H1 (cell line): ENCODE measurements at regions not wholly inside any gene's neighbourhood (a gene's known extent, or its start where the extent isn't known, plus 50 kb on each side); places are given as distances from the start of the nearest gene placed in this dataset.

Experiments used
- POLR2AphosphoS5 ChIP-seq: IDR thresholded peaks from 2 replicates; pipeline ENCODE4 v1.6.1; 2011; ENCODE audit warnings: low read depth, low read length
- SP1 ChIP-seq: IDR thresholded peaks from 2 replicates; pipeline ENCODE4 v1.6.1; 2011; ENCODE audit warnings: low read depth, low read length
- TAF7 ChIP-seq: optimal IDR thresholded peaks from 2 replicates; pipeline ENCODE3; 2011; ENCODE audit warnings: low read depth, mild to moderate bottlenecking, inconsistent platforms, low read length, moderate library complexity, borderline replicate concordance
- TF ChIP-seq, protein P1 (sequence below): fragments of 300-600 bp; sonication (generic); IDR thresholded peaks from 2 replicates; pipeline ENCODE4 v1.7.1; 2012; ENCODE audit warnings: low read length, moderate library complexity, mild to moderate bottlenecking, inconsistent platforms; ENCODE audit not compliant: insufficient replicate concordance

DNA sequence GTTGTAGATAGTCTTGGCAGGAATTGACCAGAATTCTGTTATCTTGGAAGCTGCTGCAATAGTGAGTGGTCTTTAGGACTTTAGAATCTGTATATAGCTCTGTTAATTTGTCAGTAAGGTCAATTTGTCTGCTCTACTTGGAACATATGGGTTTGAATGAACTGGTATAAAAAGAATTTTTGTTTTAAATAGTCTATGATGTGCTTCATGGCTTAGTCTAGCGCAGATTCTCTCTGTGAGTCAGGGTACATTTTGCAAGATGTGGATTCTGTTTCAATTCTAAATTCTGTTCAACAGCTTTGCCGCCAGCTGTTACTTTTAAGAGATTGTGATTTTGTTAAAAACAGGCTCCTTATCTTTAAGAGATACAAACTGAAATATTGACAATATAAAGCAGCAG, 135.9 kb upstream of the AGBL1 start (continued):
- TF ChIP-seq, protein P1, sequence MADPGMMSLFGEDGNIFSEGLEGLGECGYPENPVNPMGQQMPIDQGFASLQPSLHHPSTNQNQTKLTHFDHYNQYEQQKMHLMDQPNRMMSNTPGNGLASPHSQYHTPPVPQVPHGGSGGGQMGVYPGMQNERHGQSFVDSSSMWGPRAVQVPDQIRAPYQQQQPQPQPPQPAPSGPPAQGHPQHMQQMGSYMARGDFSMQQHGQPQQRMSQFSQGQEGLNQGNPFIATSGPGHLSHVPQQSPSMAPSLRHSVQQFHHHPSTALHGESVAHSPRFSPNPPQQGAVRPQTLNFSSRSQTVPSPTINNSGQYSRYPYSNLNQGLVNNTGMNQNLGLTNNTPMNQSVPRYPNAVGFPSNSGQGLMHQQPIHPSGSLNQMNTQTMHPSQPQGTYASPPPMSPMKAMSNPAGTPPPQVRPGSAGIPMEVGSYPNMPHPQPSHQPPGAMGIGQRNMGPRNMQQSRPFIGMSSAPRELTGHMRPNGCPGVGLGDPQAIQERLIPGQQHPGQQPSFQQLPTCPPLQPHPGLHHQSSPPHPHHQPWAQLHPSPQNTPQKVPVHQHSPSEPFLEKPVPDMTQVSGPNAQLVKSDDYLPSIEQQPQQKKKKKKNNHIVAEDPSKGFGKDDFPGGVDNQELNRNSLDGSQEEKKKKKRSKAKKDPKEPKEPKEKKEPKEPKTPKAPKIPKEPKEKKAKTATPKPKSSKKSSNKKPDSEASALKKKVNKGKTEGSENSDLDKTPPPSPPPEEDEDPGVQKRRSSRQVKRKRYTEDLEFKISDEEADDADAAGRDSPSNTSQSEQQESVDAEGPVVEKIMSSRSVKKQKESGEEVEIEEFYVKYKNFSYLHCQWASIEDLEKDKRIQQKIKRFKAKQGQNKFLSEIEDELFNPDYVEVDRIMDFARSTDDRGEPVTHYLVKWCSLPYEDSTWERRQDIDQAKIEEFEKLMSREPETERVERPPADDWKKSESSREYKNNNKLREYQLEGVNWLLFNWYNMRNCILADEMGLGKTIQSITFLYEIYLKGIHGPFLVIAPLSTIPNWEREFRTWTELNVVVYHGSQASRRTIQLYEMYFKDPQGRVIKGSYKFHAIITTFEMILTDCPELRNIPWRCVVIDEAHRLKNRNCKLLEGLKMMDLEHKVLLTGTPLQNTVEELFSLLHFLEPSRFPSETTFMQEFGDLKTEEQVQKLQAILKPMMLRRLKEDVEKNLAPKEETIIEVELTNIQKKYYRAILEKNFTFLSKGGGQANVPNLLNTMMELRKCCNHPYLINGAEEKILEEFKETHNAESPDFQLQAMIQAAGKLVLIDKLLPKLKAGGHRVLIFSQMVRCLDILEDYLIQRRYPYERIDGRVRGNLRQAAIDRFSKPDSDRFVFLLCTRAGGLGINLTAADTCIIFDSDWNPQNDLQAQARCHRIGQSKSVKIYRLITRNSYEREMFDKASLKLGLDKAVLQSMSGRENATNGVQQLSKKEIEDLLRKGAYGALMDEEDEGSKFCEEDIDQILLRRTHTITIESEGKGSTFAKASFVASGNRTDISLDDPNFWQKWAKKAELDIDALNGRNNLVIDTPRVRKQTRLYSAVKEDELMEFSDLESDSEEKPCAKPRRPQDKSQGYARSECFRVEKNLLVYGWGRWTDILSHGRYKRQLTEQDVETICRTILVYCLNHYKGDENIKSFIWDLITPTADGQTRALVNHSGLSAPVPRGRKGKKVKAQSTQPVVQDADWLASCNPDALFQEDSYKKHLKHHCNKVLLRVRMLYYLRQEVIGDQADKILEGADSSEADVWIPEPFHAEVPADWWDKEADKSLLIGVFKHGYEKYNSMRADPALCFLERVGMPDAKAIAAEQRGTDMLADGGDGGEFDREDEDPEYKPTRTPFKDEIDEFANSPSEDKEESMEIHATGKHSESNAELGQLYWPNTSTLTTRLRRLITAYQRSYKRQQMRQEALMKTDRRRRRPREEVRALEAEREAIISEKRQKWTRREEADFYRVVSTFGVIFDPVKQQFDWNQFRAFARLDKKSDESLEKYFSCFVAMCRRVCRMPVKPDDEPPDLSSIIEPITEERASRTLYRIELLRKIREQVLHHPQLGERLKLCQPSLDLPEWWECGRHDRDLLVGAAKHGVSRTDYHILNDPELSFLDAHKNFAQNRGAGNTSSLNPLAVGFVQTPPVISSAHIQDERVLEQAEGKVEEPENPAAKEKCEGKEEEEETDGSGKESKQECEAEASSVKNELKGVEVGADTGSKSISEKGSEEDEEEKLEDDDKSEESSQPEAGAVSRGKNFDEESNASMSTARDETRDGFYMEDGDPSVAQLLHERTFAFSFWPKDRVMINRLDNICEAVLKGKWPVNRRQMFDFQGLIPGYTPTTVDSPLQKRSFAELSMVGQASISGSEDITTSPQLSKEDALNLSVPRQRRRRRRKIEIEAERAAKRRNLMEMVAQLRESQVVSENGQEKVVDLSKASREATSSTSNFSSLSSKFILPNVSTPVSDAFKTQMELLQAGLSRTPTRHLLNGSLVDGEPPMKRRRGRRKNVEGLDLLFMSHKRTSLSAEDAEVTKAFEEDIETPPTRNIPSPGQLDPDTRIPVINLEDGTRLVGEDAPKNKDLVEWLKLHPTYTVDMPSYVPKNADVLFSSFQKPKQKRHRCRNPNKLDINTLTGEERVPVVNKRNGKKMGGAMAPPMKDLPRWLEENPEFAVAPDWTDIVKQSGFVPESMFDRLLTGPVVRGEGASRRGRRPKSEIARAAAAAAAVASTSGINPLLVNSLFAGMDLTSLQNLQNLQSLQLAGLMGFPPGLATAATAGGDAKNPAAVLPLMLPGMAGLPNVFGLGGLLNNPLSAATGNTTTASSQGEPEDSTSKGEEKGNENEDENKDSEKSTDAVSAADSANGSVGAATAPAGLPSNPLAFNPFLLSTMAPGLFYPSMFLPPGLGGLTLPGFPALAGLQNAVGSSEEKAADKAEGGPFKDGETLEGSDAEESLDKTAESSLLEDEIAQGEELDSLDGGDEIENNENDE = no peak
- TF ChIP-seq TAF7 (no peak), POLR2AphosphoS5 (no peak), SP1 (no peak)
